HG02678 (cell line): ENCODE measurements at regions not wholly inside any gene's neighbourhood (a gene's known extent, or its start where the extent isn't known, plus 50 kb on each side); places are given as distances from the start of the nearest gene placed in this dataset.

Experiments used
- ATAC-seq: cut with Tn5 transposase; IDR thresholded peaks from one replicate; pipeline ENCODE4 v1.9.1; 2021; ENCODE audit warnings: mild to moderate bottlenecking, moderate library complexity; ENCODE audit not compliant: unreplicated experiment

- no peak for ATAC-seq
Observed at GRCh38 chr13:50299546-50300249, 284.5 kb downstream of the KCNRG start.

- ATAC-seq, result no peak
Observed at GRCh38 chr13:50303963-50304721, 288.9 kb downstream of the KCNRG start.

- ATAC-seq, result no peak
Observed at GRCh38 chr13:50306156-50306555, 290.9 kb downstream of the KCNRG start.

- no peak for ATAC-seq
Observed at GRCh38 chr13:50309318-50309717, 294.1 kb downstream of the KCNRG start.

DNA sequence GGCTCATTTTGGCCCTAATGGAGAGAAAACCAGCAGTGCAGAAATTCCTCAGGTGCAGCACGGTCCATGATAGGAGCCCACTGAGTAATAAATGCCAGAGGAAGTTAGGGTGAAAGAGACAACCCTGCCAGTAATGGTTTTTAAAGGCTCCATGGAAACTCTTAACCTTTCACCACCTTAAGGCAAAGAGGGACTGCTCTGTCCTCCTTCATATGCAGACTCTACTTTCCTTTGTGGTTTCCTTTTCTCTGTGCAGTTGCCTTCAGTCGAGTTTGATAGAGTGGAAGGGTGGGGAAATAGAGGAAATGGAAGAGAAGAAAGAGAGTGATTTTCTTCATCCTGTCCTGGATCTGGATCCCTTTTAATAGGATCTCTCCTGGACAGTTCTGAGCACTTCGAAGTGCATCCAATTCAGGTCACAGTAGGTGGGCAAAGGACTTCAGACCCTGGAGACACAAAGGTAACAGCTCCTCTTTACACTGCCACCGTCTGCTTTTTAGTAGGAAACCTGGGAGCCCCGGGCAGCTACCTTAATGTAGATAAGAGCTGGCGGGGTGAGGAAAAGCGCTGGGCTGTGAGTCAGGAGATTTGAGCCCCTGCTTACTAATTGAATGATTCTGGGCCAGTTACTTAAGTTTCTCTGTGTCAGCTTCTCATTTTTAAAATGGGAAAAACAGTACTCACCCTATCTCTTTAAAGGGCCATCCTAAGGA is 294.8 kb downstream of the KCNRG start:
- no peak for ATAC-seq

DNA sequence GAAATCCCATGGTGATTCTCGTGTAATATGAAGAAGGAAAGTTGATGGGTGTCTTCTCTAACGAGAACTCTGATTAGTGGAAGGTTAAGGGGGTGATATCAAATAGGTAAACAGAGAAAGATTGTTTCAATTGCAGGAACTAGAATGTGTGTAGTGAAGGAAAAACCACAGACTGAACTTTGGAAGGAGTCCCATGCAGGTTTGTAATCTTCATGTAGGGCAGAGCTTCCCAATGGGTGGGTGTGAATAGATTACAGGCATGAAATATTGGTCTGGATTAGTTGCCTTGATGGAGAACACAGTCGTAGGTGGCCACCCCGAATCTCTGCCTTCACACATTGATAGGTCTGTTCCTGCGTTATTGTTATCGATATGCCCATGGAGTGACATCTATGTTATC is 295.5 kb downstream of the KCNRG start:
- no peak for ATAC-seq

DNA sequence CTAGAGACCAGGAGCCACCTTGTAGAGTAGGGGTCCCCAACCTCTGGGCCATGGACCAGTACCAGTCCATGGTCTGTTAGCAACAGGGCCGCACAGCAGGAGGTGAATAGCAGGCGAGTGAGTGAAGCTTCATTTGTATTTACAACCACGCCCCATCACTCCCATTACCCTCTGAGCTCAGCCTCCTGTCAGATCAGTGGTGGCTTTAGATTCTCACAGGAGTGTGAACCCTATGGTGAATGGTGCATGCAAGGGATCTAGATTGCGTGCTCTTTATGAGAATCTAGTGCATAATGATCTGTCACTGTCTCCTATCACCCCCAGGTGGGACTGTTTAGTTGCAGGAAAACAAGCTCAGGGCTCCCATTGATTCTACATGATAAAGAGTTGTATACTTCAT is 303.6 kb downstream of the KCNRG start:
- ATAC-seq, result no peak

DNA sequence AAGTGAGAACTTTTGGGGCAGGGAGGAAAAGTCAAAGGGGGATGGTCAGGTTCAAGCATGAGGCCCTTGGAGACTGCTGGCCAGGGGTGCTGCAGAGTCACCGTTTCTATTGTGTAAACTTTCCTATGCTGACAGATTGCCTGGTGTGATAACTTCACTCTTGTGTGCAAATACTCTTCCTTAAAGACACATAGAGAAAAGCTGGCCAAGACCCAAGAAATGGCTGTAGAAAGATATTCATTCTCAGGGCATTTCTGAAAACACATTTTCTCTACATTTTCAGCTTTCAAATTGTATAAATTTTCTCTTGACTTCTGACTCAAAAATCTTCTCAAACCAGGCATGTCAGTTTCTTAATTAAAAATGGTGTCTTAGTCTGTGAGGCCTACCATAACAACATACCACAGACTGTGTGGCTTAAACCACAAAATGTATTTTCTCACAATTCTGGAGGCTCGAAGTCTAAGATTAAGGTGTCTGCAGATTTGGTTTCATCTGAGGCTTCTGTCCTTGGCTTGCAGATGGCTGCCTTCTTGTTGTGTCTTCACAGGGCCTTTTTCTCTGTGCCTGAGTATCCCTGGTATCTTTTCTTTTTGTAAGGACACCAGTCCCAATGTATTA is 304.5 kb downstream of the KCNRG start:
- ATAC-seq, result no peak

GRCh38 chr13:50320271-50320862 is 305.1 kb downstream of the KCNRG start:
- no peak for ATAC-seq

GRCh38 chr13:50322006-50322405 is 306.8 kb downstream of the KCNRG start:
- no peak for ATAC-seq

GRCh38 chr13:50323440-50324065 is 308.3 kb downstream of the KCNRG start:
- ATAC-seq, result no peak

GRCh38 chr13:50326271-50326670 is 311.0 kb downstream of the KCNRG start:
- ATAC-seq, result no peak

DNA sequence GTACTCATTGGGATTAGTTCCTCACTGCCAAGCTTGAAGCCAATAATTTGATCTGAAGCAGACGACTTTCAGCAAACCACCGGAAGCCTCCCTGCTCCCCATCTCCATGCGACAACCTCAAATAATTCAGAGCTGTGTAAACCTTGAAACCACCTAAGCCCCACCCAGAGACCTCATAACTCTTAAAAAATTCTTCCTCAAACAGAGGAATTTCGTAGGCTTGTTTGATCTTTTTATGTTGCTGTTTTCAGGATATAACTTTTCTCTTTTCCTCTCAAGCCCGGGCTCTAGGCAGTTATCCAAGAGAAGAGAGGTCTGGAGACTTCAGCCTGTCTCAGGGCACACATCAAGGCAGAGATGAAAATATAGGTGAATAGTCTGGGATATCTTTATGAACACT is 311.6 kb downstream of the KCNRG start:
- no peak for ATAC-seq

DNA sequence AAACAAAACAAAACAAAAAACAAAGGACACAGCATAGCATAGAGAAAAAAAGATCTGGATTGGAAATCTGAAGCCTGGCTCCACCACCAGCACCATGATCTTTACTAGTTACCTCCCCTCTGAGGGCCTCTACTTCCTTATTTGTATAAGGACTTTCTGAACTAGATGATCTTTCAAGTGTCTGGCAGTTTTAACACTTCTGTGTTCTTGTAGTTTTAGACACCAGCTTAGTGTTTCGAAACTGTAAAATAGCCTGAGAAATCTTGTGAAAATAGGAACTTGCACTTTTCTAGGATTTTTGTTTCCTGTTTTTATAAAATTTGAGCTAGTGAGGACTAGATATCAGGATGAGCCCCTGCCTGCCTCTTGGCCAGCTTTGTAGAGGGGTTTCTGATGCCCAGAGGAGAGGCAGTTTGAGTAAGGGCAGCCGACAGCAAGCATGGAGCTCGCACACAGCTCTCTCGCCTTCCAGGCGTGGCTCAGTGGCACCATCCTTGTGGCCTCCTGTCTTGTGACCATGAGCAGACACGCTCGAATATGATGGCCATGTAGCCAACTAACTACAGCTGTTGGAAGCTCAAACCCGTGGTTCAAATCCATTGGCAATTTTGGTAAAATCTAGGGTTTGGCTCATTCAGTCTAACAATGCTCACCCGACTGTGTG is 319.0 kb downstream of the KCNRG start:
- ATAC-seq, result no peak

GRCh38 chr13:50334944-50335343 is 319.7 kb downstream of the KCNRG start:
- ATAC-seq, result no peak

GRCh38 chr13:50339271-50339670 is 324.0 kb downstream of the KCNRG start:
- ATAC-seq, result no peak

- no peak for ATAC-seq
Observed at GRCh38 chr13:50340146-50340545, 324.9 kb downstream of the KCNRG start.

GRCh38 chr13:50340551-50341287 is 325.5 kb downstream of the KCNRG start:
- ATAC-seq, result no peak

- no peak for ATAC-seq
Observed at GRCh38 chr13:50341526-50341925, 326.3 kb downstream of the KCNRG start.
